T-helper 1 cell (primary cell): ENCODE measurements at regions not wholly inside any gene's neighbourhood (a gene's known extent, or its start where the extent isn't known, plus 50 kb on each side); places are given as distances from the start of the nearest gene placed in this dataset.
A peak's percentile ranks its signal among the peaks of the same experiment; 100 is the strongest.
"Not testable (repeated sequence)": the region's sequence is repeated elsewhere in the genome, so short reads cannot be mapped to it uniquely, and the experiment has no call there.

Experiments
- DNase-seq, 5 donors: peaks; one replicate each; pipeline ENCODE4 v3.0.0-alpha.2; 2012 to 2020

GRCh38 chr3:177249203-177249602, 51.9 kb upstream of the TBL1XR1 start:
- no peak for DNase-seq

- DNase-seq: no peak
These were observed 52.9 kb upstream of the TBL1XR1 start for GRCh38 chr3:177250151-177250550.

- no peak for DNase-seq
These were observed 54.5 kb upstream of the TBL1XR1 start for GRCh38 chr3:177251755-177252154.

- DNase-seq: no peak
These were observed 59.7 kb upstream of the TBL1XR1 start for GRCh38 chr3:177257006-177257405.

GRCh38 chr3:177257625-177258024, 60.3 kb upstream of the TBL1XR1 start:
- no peak for DNase-seq

GRCh38 chr3:177262396-177262795, 65.1 kb upstream of the TBL1XR1 start:
- DNase-seq: no peak

GRCh38 chr3:177263615-177264368, 66.5 kb upstream of the TBL1XR1 start:
- DNase-seq: no peak

GRCh38 chr3:177271811-177272501, 74.7 kb upstream of the TBL1XR1 start:
- DNase-seq: not testable (repeated sequence)

- DNase-seq: no peak
These were observed 80.7 kb upstream of the TBL1XR1 start for GRCh38 chr3:177278016-177278415.

GRCh38 chr3:177279118-177279815, 82.0 kb upstream of the TBL1XR1 start:
- DNase-seq: no peak

- DNase-seq: peak in 1 of 5 donors; percentile 47
These were observed 84.2 kb upstream of the TBL1XR1 start for GRCh38 chr3:177281292-177282118.

- no peak for DNase-seq
These were observed 84.9 kb upstream of the TBL1XR1 start for GRCh38 chr3:177282119-177282655.

- DNase-seq: no peak
These were observed 86.7 kb upstream of the TBL1XR1 start for GRCh38 chr3:177283983-177284382.

GRCh38 chr3:177284383-177284881, 87.2 kb upstream of the TBL1XR1 start:
- DNase-seq: peak in 2 of 5 donors; percentile 3 to 41

GRCh38 chr3:177286034-177286433, 88.8 kb upstream of the TBL1XR1 start:
- DNase-seq: no peak

- DNase-seq: no peak
These were observed 89.9 kb upstream of the TBL1XR1 start for GRCh38 chr3:177287231-177287630.

GRCh38 chr3:177290633-177291032, 93.4 kb upstream of the TBL1XR1 start:
- DNase-seq: no peak

GRCh38 chr3:177294221-177294620, 96.9 kb upstream of the TBL1XR1 start:
- DNase-seq: no peak

- no peak for DNase-seq
These were observed 97.8 kb upstream of the TBL1XR1 start for GRCh38 chr3:177295116-177295515.

GRCh38 chr3:177299250-177299649, 102.0 kb upstream of the TBL1XR1 start:
- no peak for DNase-seq

- no peak for DNase-seq
These were observed 103.0 kb upstream of the TBL1XR1 start for GRCh38 chr3:177300039-177300833.
